Mononuclear cell (primary cell): ENCODE measurements at regions not wholly inside any gene's neighbourhood (a gene's known extent, or its start where the extent isn't known, plus 50 kb on each side); places are given as distances from the start of the nearest gene placed in this dataset.

Source experiments
- H3K27me3 ChIP-seq: 2 replicates; pipeline ENCODE4 v1.6.0; 2011; ENCODE audit warnings: low read length, control low read depth; ENCODE audit not compliant: insufficient read depth
- H3K4me1 ChIP-seq: 2 replicates; pipeline ENCODE4 v1.5.1; 2011; ENCODE audit warnings: mild to moderate bottlenecking, low read length, control low read depth; ENCODE audit not compliant: insufficient read depth
- H3K4me3 ChIP-seq: 2 replicates; pipeline ENCODE4 v1.5.1; 2011; ENCODE audit warnings: mild to moderate bottlenecking, low read length, moderate library complexity
- H3K9me3 ChIP-seq: 2 replicates; pipeline ENCODE4 v1.5.1; 2011; ENCODE audit warnings: low read depth, mild to moderate bottlenecking, control low read depth, low read length

GRCh38 chr18:10284540-10285282 is 169.7 kb upstream of the APCDD1 start:
- peaks cover 65% of the 10 kb centered on the region for H3K4me1 ChIP-seq
- no peaks in the 10 kb centered on the region for H3K9me3 ChIP-seq
- H3K27me3 ChIP-seq = no peaks in the 10 kb centered on the region
- H3K4me3 ChIP-seq = no peak overlapping the region

GRCh38 chr18:10285283-10285640 is 169.2 kb upstream of the APCDD1 start:
- Histone ChIP-seq H3K4me3 (no peak overlapping the region), H3K4me1 (peaks cover 70% of the 10 kb centered on the region), H3K9me3 (no peaks in the 10 kb centered on the region), H3K27me3 (no peaks in the 10 kb centered on the region)

- Histone ChIP-seq H3K9me3 (no peaks in the 10 kb centered on the region), H3K4me1 (peaks cover 84% of the 10 kb centered on the region), H3K4me3 (no peak overlapping the region)
Observed at GRCh38 chr18:10286580-10287150, 167.8 kb upstream of the APCDD1 start.

GRCh38 chr18:10289251-10289650 is 165.2 kb upstream of the APCDD1 start:
- Histone ChIP-seq H3K4me1 (peaks cover 73% of the 10 kb centered on the region), H3K4me3 (no peak overlapping the region), H3K27me3 (no peaks in the 10 kb centered on the region)

More at GRCh38 chr18:10286580-10287150, 167.8 kb upstream of the APCDD1 start:
- H3K27me3 ChIP-seq = no peaks in the 10 kb centered on the region

GRCh38 chr18:10289951-10290637 is 164.3 kb upstream of the APCDD1 start:
- Histone ChIP-seq H3K9me3 (no peaks in the 10 kb centered on the region), H3K4me3 (no peak overlapping the region), H3K27me3 (no peaks in the 10 kb centered on the region), H3K4me1 (peaks cover 64% of the 10 kb centered on the region)

More at GRCh38 chr18:10289251-10289650, 165.2 kb upstream of the APCDD1 start:
- H3K9me3 ChIP-seq = no peaks in the 10 kb centered on the region

- H3K27me3 ChIP-seq = no peaks in the 10 kb centered on the region
- peaks cover 58% of the 10 kb centered on the region for H3K4me1 ChIP-seq
- H3K4me3 ChIP-seq = no peak overlapping the region
Observed at GRCh38 chr18:10290638-10291235, 163.7 kb upstream of the APCDD1 start.

GRCh38 chr18:10291568-10291981 is 162.9 kb upstream of the APCDD1 start:
- Histone ChIP-seq H3K27me3 (no peaks in the 10 kb centered on the region), H3K4me1 (peaks cover 49% of the 10 kb centered on the region), H3K9me3 (no peaks in the 10 kb centered on the region), H3K4me3 (no peak overlapping the region)

More at GRCh38 chr18:10290638-10291235, 163.7 kb upstream of the APCDD1 start:
- H3K9me3 ChIP-seq = no peaks in the 10 kb centered on the region

- peaks cover 48% of the 10 kb centered on the region for H3K4me1 ChIP-seq
- no peaks in the 10 kb centered on the region for H3K27me3 ChIP-seq
- H3K4me3 ChIP-seq = no peak overlapping the region
- no peaks in the 10 kb centered on the region for H3K9me3 ChIP-seq
Observed at GRCh38 chr18:10293966-10294365, 160.5 kb upstream of the APCDD1 start.

GRCh38 chr18:10295751-10296150 is 158.7 kb upstream of the APCDD1 start:
- peaks cover 40% of the 10 kb centered on the region for H3K4me1 ChIP-seq
- no peaks in the 10 kb centered on the region for H3K27me3 ChIP-seq
- H3K9me3 ChIP-seq = no peaks in the 10 kb centered on the region
- no peak overlapping the region for H3K4me3 ChIP-seq

GRCh38 chr18:10296491-10296890 is 157.9 kb upstream of the APCDD1 start:
- Histone ChIP-seq H3K27me3 (no peaks in the 10 kb centered on the region), H3K9me3 (no peaks in the 10 kb centered on the region), H3K4me1 (peaks cover 32% of the 10 kb centered on the region), H3K4me3 (no peak overlapping the region)

- peaks cover 30% of the 10 kb centered on the region for H3K4me1 ChIP-seq
- H3K4me3 ChIP-seq = no peak overlapping the region
- H3K9me3 ChIP-seq = no peaks in the 10 kb centered on the region
- H3K27me3 ChIP-seq = no peaks in the 10 kb centered on the region
Observed at GRCh38 chr18:10297086-10297485, 157.3 kb upstream of the APCDD1 start.

- no peaks in the 10 kb centered on the region for H3K27me3 ChIP-seq
- H3K9me3 ChIP-seq = no peaks in the 10 kb centered on the region
- peaks cover 30% of the 10 kb centered on the region for H3K4me1 ChIP-seq
- no peak overlapping the region for H3K4me3 ChIP-seq
Observed at GRCh38 chr18:10298346-10298745, 156.1 kb upstream of the APCDD1 start.

GRCh38 chr18:10299643-10300042 is 154.8 kb upstream of the APCDD1 start:
- H3K27me3 ChIP-seq = no peaks in the 10 kb centered on the region
- no peak overlapping the region for H3K4me3 ChIP-seq
- no peaks in the 10 kb centered on the region for H3K9me3 ChIP-seq
- peaks cover 31% of the 10 kb centered on the region for H3K4me1 ChIP-seq

GRCh38 chr18:10300739-10301138 is 153.7 kb upstream of the APCDD1 start:
- no peaks in the 10 kb centered on the region for H3K9me3 ChIP-seq
- no peak overlapping the region for H3K4me3 ChIP-seq
- no peaks in the 10 kb centered on the region for H3K27me3 ChIP-seq
- H3K4me1 ChIP-seq = peaks cover 38% of the 10 kb centered on the region

- peaks cover 37% of the 10 kb centered on the region for H3K4me1 ChIP-seq
- H3K4me3 ChIP-seq = no peak overlapping the region
- no peaks in the 10 kb centered on the region for H3K9me3 ChIP-seq
- H3K27me3 ChIP-seq = no peaks in the 10 kb centered on the region
Observed at GRCh38 chr18:10301831-10302483, 152.5 kb upstream of the APCDD1 start.
